ENCODE measurements at regions not wholly inside any gene's neighbourhood (a gene's known extent, or its start where the extent isn't known, plus 50 kb on each side); places are given as distances from the start of the nearest gene placed in this dataset.

DNA sequence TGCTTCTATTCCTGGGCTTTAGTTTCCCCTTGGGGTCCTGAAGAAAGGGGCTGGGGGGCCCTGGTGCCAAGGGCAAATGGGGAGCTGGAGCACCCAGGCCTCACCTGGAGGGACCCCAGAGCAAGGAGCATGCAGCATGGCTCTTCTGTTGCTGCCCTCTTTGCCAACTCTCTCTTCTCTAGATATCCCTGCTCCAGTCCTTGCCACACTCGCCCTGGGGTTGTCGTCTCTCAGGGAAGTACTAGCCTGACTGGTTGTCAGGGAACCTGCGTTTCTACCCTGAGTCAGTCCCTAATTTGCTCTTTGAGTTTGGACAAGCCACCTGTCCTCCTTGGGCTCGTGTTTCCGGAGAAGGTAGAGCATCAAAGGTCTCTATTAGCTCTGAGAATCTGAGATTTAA is 63.7 kb upstream of the UBE2Q2 start:
- TF ChIP-seq, protein P1, sequence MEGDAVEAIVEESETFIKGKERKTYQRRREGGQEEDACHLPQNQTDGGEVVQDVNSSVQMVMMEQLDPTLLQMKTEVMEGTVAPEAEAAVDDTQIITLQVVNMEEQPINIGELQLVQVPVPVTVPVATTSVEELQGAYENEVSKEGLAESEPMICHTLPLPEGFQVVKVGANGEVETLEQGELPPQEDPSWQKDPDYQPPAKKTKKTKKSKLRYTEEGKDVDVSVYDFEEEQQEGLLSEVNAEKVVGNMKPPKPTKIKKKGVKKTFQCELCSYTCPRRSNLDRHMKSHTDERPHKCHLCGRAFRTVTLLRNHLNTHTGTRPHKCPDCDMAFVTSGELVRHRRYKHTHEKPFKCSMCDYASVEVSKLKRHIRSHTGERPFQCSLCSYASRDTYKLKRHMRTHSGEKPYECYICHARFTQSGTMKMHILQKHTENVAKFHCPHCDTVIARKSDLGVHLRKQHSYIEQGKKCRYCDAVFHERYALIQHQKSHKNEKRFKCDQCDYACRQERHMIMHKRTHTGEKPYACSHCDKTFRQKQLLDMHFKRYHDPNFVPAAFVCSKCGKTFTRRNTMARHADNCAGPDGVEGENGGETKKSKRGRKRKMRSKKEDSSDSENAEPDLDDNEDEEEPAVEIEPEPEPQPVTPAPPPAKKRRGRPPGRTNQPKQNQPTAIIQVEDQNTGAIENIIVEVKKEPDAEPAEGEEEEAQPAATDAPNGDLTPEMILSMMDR (IDR thresholded peaks at IDR 0.05; ENCODE audit: poor library complexity) = no peak
- TF ChIP-seq EZH2 (IDR thresholded peaks at IDR 0.05; ENCODE audit: borderline replicate concordance) = no peak
